Naive B cell (primary cell): ENCODE measurements at regions not wholly inside any gene's neighbourhood (a gene's known extent, or its start where the extent isn't known, plus 50 kb on each side); places are given as distances from the start of the nearest gene placed in this dataset.

ENCODE experiments used
- ATAC-seq, 2 donors: fragments of 150-1000 bp; cut with Tn5 transposase; 2 replicates each; pipeline ENCODE4 v1.10.0; 2021; ENCODE audit warnings: low read depth in 2 of 2, mild to moderate bottlenecking in 2 of 2, moderate library complexity in 2 of 2
- DNase-seq: peaks from one replicate; pipeline ENCODE4 v3.0.0; 2022
- H3K27ac Mint-ChIP-seq, 6 donors: one replicate each; pipeline ENCODE4 v1.8.0; 2020 to 2022; ENCODE audit warnings: mild to moderate bottlenecking in 6 of 6, mixed read lengths in 6 of 6, moderate library complexity in 5 of 6, inconsistent platforms in 2 of 6
- H3K27me3 Mint-ChIP-seq, 3 donors: one replicate each; pipeline ENCODE4 v1.8.0; 2021 to 2022; ENCODE audit warnings: mixed read lengths in 3 of 3, mild to moderate bottlenecking in 1 of 3
- H3K36me3 Mint-ChIP-seq, 2 donors: one replicate each; pipeline ENCODE4 v1.8.0; 2020 to 2022; ENCODE audit warnings: mixed read lengths in 2 of 2, inconsistent platforms in 1 of 2, mild to moderate bottlenecking in 1 of 2
- H3K4me1 Mint-ChIP-seq, 3 donors: one replicate each; pipeline ENCODE4 v1.8.0; 2020 to 2022; ENCODE audit warnings: mixed read lengths in 3 of 3, inconsistent platforms in 1 of 3, mild to moderate bottlenecking in 1 of 3, moderate library complexity in 1 of 3
- H3K4me3 Mint-ChIP-seq, 8 donors: one replicate each; pipeline ENCODE4 v1.8.0; 2020 to 2022; ENCODE audit warnings: mild to moderate bottlenecking in 8 of 8, mixed read lengths in 8 of 8, moderate library complexity in 8 of 8, inconsistent platforms in 2 of 8
- H3K9me3 Mint-ChIP-seq, 7 donors: one replicate each; pipeline ENCODE4 v1.8.0; 2020 to 2022; ENCODE audit warnings: mixed read lengths in 7 of 7, mild to moderate bottlenecking in 5 of 7, inconsistent platforms in 2 of 7, moderate library complexity in 1 of 7

- no peaks in the 10 kb centered on the region for H3K27me3 Mint-ChIP-seq
- no peak for DNase-seq
- H3K4me1 Mint-ChIP-seq, result no peaks in the 10 kb centered on the region
- H3K4me3 Mint-ChIP-seq, result no peak overlapping the region
- no peaks in the 10 kb centered on the region for H3K36me3 Mint-ChIP-seq
- no peak for ATAC-seq
- H3K9me3 Mint-ChIP-seq, result peaks cover 0 to 6% (median 0%) of the 10 kb centered on the region in 7 donors
- peak overlapping the region in 1 of 6 donors; percentile 46 for H3K27ac Mint-ChIP-seq
Measured at GRCh38 chr16:6861815-6862477, 470.7 kb upstream of the RBFOX1 start.

GRCh38 chr16:6861135-6861814 is 471.4 kb upstream of the RBFOX1 start:
- no peaks in the 10 kb centered on the region for H3K36me3 Mint-ChIP-seq
- no peak for ATAC-seq
- H3K9me3 Mint-ChIP-seq, result peaks cover 0 to 6% (median 2%) of the 10 kb centered on the region in 7 donors
- no peak overlapping the region for H3K27ac Mint-ChIP-seq
- no peaks in the 10 kb centered on the region for H3K27me3 Mint-ChIP-seq
- DNase-seq, result no peak
- H3K4me3 Mint-ChIP-seq, result no peak overlapping the region
- H3K4me1 Mint-ChIP-seq, result no peaks in the 10 kb centered on the region

GRCh38 chr16:6857575-6857974 is 475.1 kb upstream of the RBFOX1 start:
- Mint-ChIP-seq H3K27ac (no peak overlapping the region), H3K36me3 (no peaks in the 10 kb centered on the region), H3K27me3 (no peaks in the 10 kb centered on the region), H3K9me3 (peaks cover 0 to 10% (median 3%) of the 10 kb centered on the region in 7 donors), H3K4me1 (no peaks in the 10 kb centered on the region), H3K4me3 (no peak overlapping the region)
- ATAC-seq, result no peak
- DNase-seq, result no peak

- Mint-ChIP-seq H3K9me3 (peaks cover 1 to 10% (median 3%) of the 10 kb centered on the region in 7 donors), H3K27me3 (no peaks in the 10 kb centered on the region), H3K27ac (no peak overlapping the region), H3K4me1 (no peaks in the 10 kb centered on the region), H3K4me3 (no peak overlapping the region), H3K36me3 (no peaks in the 10 kb centered on the region)
- no peak for ATAC-seq
- no peak for DNase-seq
Measured at GRCh38 chr16:6856578-6856977, 476.1 kb upstream of the RBFOX1 start.

- no peak overlapping the region for H3K4me3 Mint-ChIP-seq
- no peak for DNase-seq
- no peak for ATAC-seq
- H3K9me3 Mint-ChIP-seq, result peaks cover 2 to 9% (median 6%) of the 10 kb centered on the region in 7 donors
- no peaks in the 10 kb centered on the region for H3K27me3 Mint-ChIP-seq
- no peaks in the 10 kb centered on the region for H3K4me1 Mint-ChIP-seq
- H3K27ac Mint-ChIP-seq, result no peak overlapping the region
- no peaks in the 10 kb centered on the region for H3K36me3 Mint-ChIP-seq
Measured at GRCh38 chr16:6853565-6853964, 479.1 kb upstream of the RBFOX1 start.

- Mint-ChIP-seq H3K4me1 (no peaks in the 10 kb centered on the region), H3K27ac (no peak overlapping the region), H3K9me3 (peaks cover 2 to 11% (median 6%) of the 10 kb centered on the region in 7 donors), H3K4me3 (no peak overlapping the region), H3K27me3 (no peaks in the 10 kb centered on the region), H3K36me3 (no peaks in the 10 kb centered on the region)
- DNase-seq (no peak), ATAC-seq (no peak)
Measured at GRCh38 chr16:6852643-6853225, 479.9 kb upstream of the RBFOX1 start.

GRCh38 chr16:6846452-6846851 is 486.2 kb upstream of the RBFOX1 start:
- no peak overlapping the region for H3K4me3 Mint-ChIP-seq
- ATAC-seq, result no peak
- peaks cover 3 to 31% (median 12%) of the 10 kb centered on the region in 7 donors for H3K9me3 Mint-ChIP-seq

GRCh38 chr16:6841392-6841791 is 491.3 kb upstream of the RBFOX1 start:
- no peak for DNase-seq
- H3K36me3 Mint-ChIP-seq, result no peaks in the 10 kb centered on the region
- H3K27me3 Mint-ChIP-seq, result no peaks in the 10 kb centered on the region
- H3K4me3 Mint-ChIP-seq, result no peak overlapping the region
- peaks cover 3 to 43% (median 12%) of the 10 kb centered on the region in 7 donors for H3K9me3 Mint-ChIP-seq
- H3K4me1 Mint-ChIP-seq, result no peaks in the 10 kb centered on the region
- H3K27ac Mint-ChIP-seq, result no peak overlapping the region
- ATAC-seq, result no peak

More at GRCh38 chr16:6846452-6846851, 486.2 kb upstream of the RBFOX1 start:
- H3K4me1 Mint-ChIP-seq, result no peaks in the 10 kb centered on the region
- no peaks in the 10 kb centered on the region for H3K36me3 Mint-ChIP-seq
- no peak overlapping the region for H3K27ac Mint-ChIP-seq
- no peak for DNase-seq
- no peaks in the 10 kb centered on the region for H3K27me3 Mint-ChIP-seq

- ATAC-seq (no peak), DNase-seq (no peak)
Measured at GRCh38 chr16:6837722-6838121, 494.9 kb upstream of the RBFOX1 start.

GRCh38 chr16:6836766-6837165 is 495.9 kb upstream of the RBFOX1 start:
- Mint-ChIP-seq H3K27ac (no peak overlapping the region), H3K36me3 (no peaks in the 10 kb centered on the region), H3K27me3 (peaks cover 0 to 4% (median 0%) of the 10 kb centered on the region in 3 donors), H3K4me3 (no peak overlapping the region), H3K9me3 (peaks cover 0 to 25% (median 7%) of the 10 kb centered on the region in 7 donors), H3K4me1 (no peaks in the 10 kb centered on the region)
- ATAC-seq (no peak), DNase-seq (no peak)

More at GRCh38 chr16:6837722-6838121, 494.9 kb upstream of the RBFOX1 start:
- Mint-ChIP-seq H3K36me3 (no peaks in the 10 kb centered on the region), H3K27ac (no peak overlapping the region), H3K4me1 (no peaks in the 10 kb centered on the region), H3K27me3 (peaks cover 0 to 4% (median 0%) of the 10 kb centered on the region in 3 donors), H3K9me3 (peaks cover 0 to 25% (median 7%) of the 10 kb centered on the region in 7 donors), H3K4me3 (peak overlapping the region in 1 of 8 donors; percentile 35)

- Mint-ChIP-seq H3K9me3 (peaks cover 0 to 25% (median 7%) of the 10 kb centered on the region in 7 donors), H3K36me3 (no peaks in the 10 kb centered on the region), H3K4me1 (no peaks in the 10 kb centered on the region), H3K4me3 (no peak overlapping the region), H3K27me3 (peaks cover 0 to 4% (median 0%) of the 10 kb centered on the region in 3 donors), H3K27ac (no peak overlapping the region)
- DNase-seq (no peak), ATAC-seq (no peak)
Measured at GRCh38 chr16:6835941-6836340, 496.7 kb upstream of the RBFOX1 start.

GRCh38 chr16:6835516-6835915 is 497.1 kb upstream of the RBFOX1 start:
- H3K36me3 Mint-ChIP-seq, result no peaks in the 10 kb centered on the region
- H3K4me3 Mint-ChIP-seq, result no peak overlapping the region
- no peaks in the 10 kb centered on the region for H3K4me1 Mint-ChIP-seq
- DNase-seq, result no peak
- ATAC-seq, result no peak
- peaks cover 0 to 25% (median 8%) of the 10 kb centered on the region in 7 donors for H3K9me3 Mint-ChIP-seq
- no peak overlapping the region for H3K27ac Mint-ChIP-seq
- peaks cover 0 to 4% (median 0%) of the 10 kb centered on the region in 3 donors for H3K27me3 Mint-ChIP-seq

- ATAC-seq (no peak), DNase-seq (no peak)
- peaks cover 0 to 8% (median 0%) of the 10 kb centered on the region in 3 donors for H3K27me3 Mint-ChIP-seq
- H3K4me1 Mint-ChIP-seq, result no peaks in the 10 kb centered on the region
- H3K4me3 Mint-ChIP-seq, result no peak overlapping the region
- no peak overlapping the region for H3K27ac Mint-ChIP-seq
- H3K9me3 Mint-ChIP-seq, result peaks cover 3 to 8% (median 4%) of the 10 kb centered on the region in 7 donors
- no peaks in the 10 kb centered on the region for H3K36me3 Mint-ChIP-seq
Measured at GRCh38 chr16:6828690-6829089, 504.0 kb upstream of the RBFOX1 start.

- no peaks in the 10 kb centered on the region for H3K4me1 Mint-ChIP-seq
- DNase-seq (no peak), ATAC-seq (no peak)
- H3K27me3 Mint-ChIP-seq, result peaks cover 0 to 5% (median 0%) of the 10 kb centered on the region in 3 donors
- no peak overlapping the region for H3K4me3 Mint-ChIP-seq
- H3K9me3 Mint-ChIP-seq, result peaks cover 0 to 8% (median 6%) of the 10 kb centered on the region in 7 donors
- no peak overlapping the region for H3K27ac Mint-ChIP-seq
- no peaks in the 10 kb centered on the region for H3K36me3 Mint-ChIP-seq
Measured at GRCh38 chr16:6827931-6828330, 504.7 kb upstream of the RBFOX1 start.
